ENCODE measurements at regions not wholly inside any gene's neighbourhood (a gene's known extent, or its start where the extent isn't known, plus 50 kb on each side); places are given as distances from the start of the nearest gene placed in this dataset.
"Not testable (repeated sequence)": the region's sequence is repeated elsewhere in the genome, so short reads cannot be mapped to it uniquely, and the experiment has no call there.

DNA sequence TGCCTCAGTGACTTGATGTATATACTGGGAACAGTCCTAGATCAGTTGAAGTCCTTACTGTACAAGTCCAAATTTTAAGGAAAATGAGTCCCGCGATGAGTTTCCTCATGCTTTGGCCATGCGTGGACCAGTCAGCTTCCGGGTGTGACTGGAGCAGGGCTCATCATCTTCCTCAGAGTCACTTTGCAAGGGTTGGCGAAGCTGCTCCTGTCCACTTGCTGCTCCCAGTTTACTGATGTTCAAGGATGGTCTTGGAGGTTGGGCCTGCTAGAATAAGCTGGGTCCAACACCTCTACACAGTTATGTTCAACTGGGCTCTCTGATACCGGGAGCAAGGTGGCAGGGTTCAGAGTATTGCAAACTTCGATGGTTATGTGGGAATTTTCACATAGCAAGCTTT lies 66.2 kb upstream of the PRMT8 start:
- not testable (repeated sequence) for DNase-seq

DNA sequence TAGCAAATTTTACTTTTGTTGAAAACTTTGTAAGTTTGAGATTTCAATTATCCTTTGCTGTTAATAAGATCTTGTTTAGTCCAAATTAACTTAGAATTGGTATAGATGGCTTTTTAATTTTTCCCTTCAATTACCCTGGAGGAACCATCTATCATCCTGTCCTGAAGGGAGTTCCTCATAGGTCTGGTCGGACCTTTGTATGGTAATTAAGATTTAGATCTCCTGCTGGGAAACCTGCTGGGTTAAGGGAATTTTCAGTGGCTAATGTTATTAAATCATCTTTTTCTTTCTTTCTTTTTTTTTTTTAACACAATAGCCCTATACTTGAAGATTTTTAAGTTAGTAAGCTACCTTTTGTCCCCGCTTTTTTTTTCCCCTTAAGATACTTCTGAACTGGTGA lies 63.0 kb upstream of the PRMT8 start:
- DNase-seq, result no peak

DNA sequence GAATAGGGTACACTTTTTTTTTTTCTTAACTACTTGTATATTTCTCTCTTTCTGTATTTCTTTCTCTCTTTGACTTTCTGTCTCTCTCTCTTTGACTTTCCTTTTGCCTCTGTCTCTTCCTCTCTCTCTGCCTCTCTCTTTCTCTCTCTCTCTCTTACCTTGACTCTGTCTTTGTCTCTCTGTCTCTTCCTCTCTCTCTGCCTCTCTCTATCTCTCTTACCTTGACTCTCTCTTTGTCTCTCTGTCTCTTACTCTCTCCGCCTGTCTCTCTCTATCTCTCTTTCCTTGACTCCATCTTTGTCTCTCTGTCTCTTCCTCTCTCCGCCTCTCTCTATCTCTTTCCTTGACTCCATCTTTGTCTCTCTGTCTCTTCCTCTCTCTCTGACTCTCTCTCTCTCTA lies 62.4 kb upstream of the PRMT8 start:
- DNase-seq, result no peak

DNA sequence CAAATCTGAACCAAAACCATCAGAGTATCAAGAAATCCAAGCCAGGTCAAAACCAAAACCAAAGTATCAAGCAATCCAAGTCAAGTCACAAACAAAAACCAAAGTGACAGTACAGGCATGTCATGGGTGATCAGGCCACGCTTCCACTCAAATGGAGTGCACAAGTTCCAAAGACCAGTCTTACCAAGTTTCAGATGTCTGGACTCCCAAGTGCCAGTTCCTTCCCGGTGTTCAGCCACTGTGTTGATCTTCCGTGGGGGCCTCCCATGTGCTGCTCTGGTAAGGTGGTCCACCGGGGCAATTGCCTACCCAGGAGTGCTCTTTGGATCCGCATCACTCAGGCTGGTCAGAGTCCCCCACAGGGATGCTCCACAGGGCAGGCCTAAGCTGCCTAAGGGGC lies 61.5 kb upstream of the PRMT8 start:
- DNase-seq, result not testable (repeated sequence)

DNA sequence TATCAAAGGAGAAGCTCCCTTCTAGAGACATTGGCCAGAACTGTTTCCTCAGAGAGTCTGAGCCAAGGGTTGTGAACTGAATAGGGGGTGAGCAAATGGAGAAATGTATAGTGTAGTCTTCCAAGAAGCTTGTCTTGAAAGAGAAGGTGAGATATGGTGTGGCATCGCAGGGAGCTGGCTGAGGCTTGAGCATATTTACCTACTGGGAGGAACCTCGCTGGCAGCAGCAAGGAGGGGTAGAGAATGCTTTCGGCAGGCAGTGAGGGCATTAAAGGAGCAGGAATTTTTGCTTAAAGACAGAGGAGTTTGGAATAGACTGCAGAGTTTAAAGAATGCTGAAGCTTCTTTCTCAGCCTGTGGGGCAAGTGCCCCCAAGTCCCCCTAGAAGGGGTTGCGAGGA lies 59.3 kb upstream of the PRMT8 start:
- no peak for DNase-seq

DNA sequence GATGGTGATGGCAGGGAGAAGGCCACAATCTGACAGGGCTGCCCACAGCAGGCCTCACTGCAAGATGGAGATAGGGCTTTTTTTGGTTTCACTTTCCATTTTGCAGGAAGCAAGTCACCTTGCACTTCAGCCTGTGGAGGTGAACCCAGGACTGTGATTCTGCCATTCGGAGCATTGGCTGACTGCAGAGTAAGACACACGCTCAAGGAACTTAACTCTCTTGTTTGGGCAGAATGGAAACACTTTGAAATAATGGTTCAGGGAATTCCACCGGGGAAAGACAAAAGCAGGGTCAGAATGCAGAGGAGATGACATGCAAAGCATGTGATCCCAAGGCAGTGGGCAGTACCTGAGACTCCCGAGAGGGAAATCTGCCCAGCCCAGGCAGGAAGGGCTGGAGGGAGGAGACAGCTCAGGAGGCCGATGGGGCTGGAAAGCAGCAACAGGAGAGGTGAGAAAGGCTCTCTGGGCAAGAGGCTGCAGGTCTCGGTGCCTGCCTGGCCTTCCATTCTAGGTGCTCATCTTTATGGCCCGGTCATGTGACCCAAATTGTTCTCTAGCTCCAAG lies 58.7 kb upstream of the PRMT8 start:
- no peak for DNase-seq

DNA sequence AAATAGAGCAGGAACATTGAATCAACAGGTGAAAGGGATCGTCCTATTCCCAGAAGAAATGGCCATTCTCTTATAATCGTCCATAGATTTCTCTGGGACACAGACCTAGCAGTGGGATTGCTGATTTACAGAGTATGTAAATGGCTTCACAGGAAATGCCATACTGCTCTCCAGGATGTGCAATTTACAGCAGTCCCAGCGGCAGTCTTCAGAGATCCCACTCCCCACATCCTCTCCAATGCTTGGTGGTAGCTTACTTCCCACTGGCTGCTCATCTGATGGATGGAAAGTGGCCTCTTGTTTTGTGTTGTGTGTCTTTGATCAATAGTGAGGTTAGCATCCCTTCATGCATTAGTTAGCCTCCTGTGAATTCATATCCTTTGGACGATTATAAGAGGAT lies 58.1 kb upstream of the PRMT8 start:
- DNase-seq, result no peak

DNA sequence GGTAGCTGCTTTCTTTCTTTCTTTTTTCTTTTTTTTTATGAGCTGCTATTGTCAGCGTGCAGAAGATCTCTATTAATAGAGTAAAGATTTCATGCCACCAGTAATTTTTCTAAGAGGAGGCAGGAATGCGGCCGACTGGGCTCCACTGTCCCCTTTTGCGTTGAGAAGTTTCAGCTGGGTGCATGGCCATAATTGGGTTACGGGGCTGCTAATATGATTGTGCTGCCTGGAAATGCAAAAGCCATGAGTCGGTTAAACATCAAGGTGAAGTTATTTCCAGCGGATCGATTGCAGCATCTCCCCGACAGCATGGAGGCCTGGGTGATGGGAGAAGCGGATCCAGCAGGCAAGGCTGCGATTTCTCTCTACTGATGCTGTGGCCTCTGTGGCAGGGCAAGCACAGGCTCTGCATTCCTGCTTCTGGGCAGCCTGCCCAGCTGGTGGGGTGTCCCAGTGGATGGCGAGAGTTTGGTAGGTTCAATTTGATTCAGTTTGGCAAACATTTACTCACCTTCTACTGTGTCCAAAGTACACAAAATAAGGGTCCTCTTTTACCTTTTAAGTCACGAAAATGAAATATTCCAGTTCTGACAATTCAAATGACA lies 54.4 kb upstream of the PRMT8 start:
- DNase-seq, result no peak

DNA sequence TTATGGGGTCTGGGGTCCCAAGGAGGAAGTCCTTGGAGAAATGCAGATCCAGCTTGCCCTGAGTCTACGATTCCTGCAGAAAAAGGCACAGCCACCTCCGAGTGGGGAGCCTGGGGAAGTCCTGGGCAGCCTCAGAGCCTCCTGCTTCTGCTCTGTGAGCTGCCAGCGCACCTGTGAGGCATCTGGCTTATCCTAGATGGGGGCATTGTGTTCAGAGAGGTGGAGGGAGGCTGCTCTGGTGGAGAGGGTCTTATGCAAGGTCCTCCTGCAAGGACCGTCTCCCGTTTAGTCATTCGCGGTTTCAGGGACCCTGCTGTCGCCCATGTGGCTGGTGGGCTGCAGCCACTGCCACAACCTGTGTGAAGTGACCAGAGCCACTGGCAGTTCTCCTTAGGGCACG lies 53.0 kb upstream of the PRMT8 start:
- no peak for DNase-seq

DNA sequence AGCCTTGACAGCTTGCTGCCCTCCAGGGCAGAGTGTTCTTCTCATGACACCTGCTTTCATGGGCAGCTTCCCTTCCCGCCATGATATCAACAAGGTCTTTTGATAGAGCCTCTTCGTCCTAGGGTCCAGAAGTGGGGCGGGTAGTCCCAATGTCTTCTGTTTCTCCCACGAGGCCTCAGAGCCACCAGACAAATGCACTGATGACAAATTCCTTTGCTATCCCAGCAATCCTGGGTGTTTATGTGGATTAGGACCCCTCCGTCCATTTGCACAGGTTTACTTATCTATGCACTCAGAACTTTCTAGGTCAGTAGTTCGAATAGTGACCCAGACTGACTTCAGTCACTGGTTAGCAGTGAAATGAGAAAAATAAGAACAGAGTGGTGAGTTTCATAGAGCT lies 52.6 kb upstream of the PRMT8 start:
- no peak for DNase-seq

Measured in NCI-H748 treated with DMSO at 0.1 percent for 48 hours (cell line).